ENCODE measurements at regions not wholly inside any gene's neighbourhood (a gene's known extent, or its start where the extent isn't known, plus 50 kb on each side); places are given as distances from the start of the nearest gene placed in this dataset.

- DNase-seq (ENCODE audit: low read depth), result no peak
Measured at GRCh38 chr1:39136638-39137037, 67.9 kb upstream of the MACF1 start.

- DNase-seq (ENCODE audit: low read depth), result no peak
Measured at GRCh38 chr1:39139723-39140360, 64.7 kb upstream of the MACF1 start.

GRCh38 chr1:39141925-39142324 lies 62.6 kb upstream of the MACF1 start:
- DNase-seq (ENCODE audit: low read depth), result peak; percentile 67

- DNase-seq (ENCODE audit: low read depth), result no peak
Measured at GRCh38 chr1:39142401-39143060, 62.0 kb upstream of the MACF1 start.

GRCh38 chr1:39144924-39145323 lies 59.6 kb upstream of the MACF1 start:
- no peak for DNase-seq (ENCODE audit: low read depth)

GRCh38 chr1:39145331-39145965 lies 59.0 kb upstream of the MACF1 start:
- no peak for DNase-seq (ENCODE audit: low read depth)

GRCh38 chr1:39146681-39147080 lies 57.8 kb upstream of the MACF1 start:
- no peak for DNase-seq (ENCODE audit: low read depth)

- no peak for DNase-seq (ENCODE audit: low read depth)
Measured at GRCh38 chr1:39147099-39148025, 57.1 kb upstream of the MACF1 start.

GRCh38 chr1:39148942-39149341 lies 55.6 kb upstream of the MACF1 start:
- DNase-seq (ENCODE audit: low read depth), result no peak

GRCh38 chr1:39149509-39149908 lies 55.0 kb upstream of the MACF1 start:
- DNase-seq (ENCODE audit: low read depth), result no peak

GRCh38 chr1:39150779-39151178 lies 53.7 kb upstream of the MACF1 start:
- DNase-seq (ENCODE audit: low read depth), result no peak

- no peak for DNase-seq (ENCODE audit: low read depth)
Measured at GRCh38 chr1:39151267-39151666, 53.2 kb upstream of the MACF1 start.

GRCh38 chr1:39152923-39153322 lies 51.6 kb upstream of the MACF1 start:
- no peak for DNase-seq (ENCODE audit: low read depth)

- no peak for DNase-seq (ENCODE audit: low read depth)
Measured at GRCh38 chr1:39153684-39154083, 50.8 kb upstream of the MACF1 start.

GRCh38 chr1:39154553-39155421 lies 49.7 kb upstream of the MACF1 start:
- DNase-seq (ENCODE audit: low read depth), result peak; percentile 82
